ENCODE measurements at regions not wholly inside any gene's neighbourhood (a gene's known extent, or its start where the extent isn't known, plus 50 kb on each side); places are given as distances from the start of the nearest gene placed in this dataset.

DNA sequence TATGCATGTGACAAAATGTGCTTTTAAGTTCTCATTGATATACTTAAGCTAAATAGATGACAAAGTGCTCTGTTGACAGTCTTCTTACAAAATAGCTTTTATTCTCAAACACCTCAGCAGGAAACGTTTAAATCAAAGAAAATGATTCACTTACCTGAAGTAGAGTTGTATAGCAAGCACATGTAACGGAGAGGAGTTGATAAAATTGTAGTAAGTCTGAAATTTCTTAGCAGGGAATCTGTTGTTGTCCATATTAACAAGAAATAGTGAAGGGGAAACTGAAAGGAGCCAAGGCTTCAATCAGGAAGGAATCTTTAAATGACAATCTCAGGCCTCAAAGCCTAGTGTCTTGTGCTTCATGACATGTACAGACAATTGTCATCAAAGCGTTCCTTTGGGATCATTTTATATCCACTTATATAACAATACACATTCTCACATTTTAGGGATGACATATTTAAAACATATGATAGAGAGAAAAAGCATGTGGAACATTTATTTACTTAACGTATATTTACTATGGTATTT lies 2010.2 kb upstream of the IGFBP7 start:
- TF ChIP-seq, protein P1, sequence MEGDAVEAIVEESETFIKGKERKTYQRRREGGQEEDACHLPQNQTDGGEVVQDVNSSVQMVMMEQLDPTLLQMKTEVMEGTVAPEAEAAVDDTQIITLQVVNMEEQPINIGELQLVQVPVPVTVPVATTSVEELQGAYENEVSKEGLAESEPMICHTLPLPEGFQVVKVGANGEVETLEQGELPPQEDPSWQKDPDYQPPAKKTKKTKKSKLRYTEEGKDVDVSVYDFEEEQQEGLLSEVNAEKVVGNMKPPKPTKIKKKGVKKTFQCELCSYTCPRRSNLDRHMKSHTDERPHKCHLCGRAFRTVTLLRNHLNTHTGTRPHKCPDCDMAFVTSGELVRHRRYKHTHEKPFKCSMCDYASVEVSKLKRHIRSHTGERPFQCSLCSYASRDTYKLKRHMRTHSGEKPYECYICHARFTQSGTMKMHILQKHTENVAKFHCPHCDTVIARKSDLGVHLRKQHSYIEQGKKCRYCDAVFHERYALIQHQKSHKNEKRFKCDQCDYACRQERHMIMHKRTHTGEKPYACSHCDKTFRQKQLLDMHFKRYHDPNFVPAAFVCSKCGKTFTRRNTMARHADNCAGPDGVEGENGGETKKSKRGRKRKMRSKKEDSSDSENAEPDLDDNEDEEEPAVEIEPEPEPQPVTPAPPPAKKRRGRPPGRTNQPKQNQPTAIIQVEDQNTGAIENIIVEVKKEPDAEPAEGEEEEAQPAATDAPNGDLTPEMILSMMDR (IDR thresholded peaks at IDR 0.05): no peak
- no peak for TF ChIP-seq POLR2A (IDR thresholded peaks at IDR 0.05)

Data from heart left ventricle (tissue), 13 donors.